ENCODE measurements at regions not wholly inside any gene's neighbourhood (a gene's known extent, or its start where the extent isn't known, plus 50 kb on each side); places are given as distances from the start of the nearest gene placed in this dataset.

DNA sequence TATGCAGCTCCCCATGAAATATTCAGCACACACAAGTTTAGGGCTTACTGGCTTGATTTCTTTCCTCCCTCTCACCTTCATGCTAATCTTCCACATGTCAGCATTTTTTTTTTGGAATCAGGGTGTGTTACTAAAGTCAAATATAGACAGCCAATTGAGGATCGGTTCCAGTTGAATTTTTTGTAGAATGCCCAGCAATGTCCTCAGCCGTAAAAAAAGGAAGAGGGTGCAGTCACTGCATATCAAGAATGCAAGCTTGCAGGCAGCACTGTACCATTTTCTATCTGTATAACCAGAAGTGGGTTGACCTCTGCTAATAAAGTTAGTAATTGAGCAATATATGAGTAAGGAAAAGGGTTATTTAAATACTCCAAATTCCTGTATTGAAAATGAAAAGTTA lies 51.4 kb upstream of the CHMP2B start:
- DNase-seq, result no peak

DNA sequence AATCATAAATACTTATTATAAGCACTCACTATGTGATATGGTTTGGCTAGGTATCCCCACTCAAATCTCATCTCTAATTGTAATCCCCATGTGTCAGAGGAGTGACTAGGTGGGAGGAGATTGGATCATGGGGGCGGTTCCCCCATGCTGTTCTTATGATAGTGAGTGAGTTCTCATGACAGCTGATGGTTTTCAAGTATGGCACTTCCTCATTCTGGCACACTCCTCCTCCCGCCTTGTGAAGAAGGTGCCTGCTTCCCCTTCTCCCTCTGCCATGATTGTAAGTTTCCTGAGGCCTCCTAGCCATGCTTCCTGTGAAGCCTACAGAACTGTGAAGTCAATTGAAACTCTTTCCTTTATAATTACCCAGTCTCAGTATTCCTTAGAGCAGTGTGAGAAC lies 53.3 kb upstream of the CHMP2B start:
- no peak for DNase-seq

GRCh38 chr3:87173071-87173470 lies 54.0 kb upstream of the CHMP2B start:
- no peak for DNase-seq

- DNase-seq, result peak in 1 of 2 donors; percentile 50
Observed at GRCh38 chr3:87167628-87168456, 59.3 kb upstream of the CHMP2B start.

DNA sequence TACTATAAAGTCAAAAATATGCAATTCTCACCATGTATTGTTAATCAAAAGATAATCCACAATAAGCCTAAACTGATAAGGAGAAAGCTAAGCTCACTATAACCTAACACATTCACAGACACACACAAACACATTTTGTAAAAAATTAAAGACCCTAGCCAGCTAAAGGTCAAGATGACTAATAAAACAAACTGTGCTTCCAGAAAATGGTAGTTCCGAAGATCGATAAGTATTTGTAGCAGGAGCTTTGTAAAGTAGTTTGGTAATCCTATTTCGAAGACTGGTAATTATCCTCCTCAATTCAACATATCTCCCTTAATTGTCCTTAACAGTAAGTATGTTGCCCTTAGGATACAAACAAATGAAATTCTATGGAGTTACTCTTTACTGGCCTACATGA lies 62.9 kb upstream of the CHMP2B start:
- DNase-seq, result no peak

DNA sequence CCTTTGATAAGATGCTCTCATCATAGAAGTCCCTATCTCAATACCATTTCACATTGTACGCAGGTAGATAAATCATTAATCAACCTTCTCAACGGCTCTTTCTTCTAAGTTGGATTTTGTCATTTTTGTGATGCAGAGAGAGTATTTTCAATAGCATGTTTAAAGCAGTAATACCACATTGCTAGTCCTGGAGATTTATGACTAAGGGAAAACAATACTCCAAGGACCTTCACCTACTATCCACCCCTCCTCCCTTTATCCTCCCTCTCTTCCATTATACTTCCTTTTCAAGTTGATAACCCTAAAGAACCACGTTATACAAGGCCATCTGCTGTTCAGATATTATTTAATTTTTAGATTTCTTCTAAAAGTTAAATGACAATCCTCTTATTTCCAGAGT lies 65.3 kb upstream of the CHMP2B start:
- DNase-seq, result no peak

GRCh38 chr3:87161417-87161816 lies 65.7 kb upstream of the CHMP2B start:
- DNase-seq, result no peak

DNA sequence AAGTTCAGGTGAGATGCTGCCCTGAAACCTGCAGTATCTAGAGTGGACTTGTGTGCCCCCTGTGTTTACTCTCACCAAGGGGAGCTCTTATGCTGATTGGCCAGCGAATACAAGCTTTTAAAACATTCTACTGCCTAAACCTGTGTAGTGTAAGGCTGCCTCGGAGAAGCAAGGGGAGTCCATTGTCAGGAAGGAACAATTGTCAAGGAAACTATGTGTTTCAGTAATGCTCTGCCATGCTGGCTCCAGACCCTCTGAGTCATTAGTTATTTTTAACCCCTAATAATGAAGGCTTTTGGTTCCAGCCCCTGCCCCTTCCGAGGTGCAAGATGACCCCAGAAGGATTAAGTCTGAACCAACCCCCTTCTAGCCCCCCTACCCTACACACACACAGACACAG lies 66.1 kb upstream of the CHMP2B start:
- DNase-seq, result no peak

DNA sequence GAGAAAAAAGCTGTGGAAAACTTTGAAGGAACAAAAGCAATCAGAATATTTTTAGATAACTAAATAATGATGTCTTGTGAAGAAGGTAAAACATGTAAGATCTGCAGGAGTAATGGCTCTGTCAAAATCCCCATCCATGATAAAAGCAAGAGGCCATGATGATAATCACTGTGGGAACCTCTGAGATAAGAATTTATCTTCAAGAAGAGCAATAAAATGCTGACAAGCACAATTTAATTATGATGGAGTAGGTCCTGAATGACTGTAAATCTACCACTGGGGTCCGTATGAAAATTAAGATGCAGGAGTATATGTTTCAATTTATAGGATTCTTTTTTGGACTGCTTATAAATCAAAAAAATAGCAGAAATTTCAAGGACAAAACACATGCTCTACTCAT lies 68.3 kb upstream of the CHMP2B start:
- DNase-seq, result no peak

GRCh38 chr3:87148020-87148419 lies 79.1 kb upstream of the CHMP2B start:
- DNase-seq, result no peak

- DNase-seq, result no peak
Observed at GRCh38 chr3:87147562-87147961, 79.5 kb upstream of the CHMP2B start.

DNA sequence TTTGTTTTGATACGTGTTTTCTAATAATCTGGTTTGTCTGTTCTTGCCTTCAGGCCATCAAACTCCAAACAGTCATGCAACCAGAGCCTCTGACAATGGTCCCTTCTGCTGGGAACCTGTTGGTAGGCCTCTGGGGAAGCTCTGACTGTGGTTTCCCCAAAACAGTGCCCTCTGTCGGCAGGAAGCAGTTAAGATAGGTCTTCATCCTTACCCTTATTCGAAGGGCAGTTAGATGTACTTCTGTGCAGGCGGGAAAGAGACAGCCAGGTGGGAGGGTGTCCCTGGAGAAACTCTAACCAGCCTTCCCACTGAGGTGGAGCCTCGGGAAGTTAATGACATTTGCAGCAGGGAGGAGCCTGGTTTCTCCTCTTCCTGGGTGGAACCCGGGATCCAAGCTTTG lies 81.6 kb upstream of the CHMP2B start:
- DNase-seq, result no peak

- DNase-seq, result no peak
Observed at GRCh38 chr3:87136066-87136596, 91.0 kb upstream of the CHMP2B start.

DNA sequence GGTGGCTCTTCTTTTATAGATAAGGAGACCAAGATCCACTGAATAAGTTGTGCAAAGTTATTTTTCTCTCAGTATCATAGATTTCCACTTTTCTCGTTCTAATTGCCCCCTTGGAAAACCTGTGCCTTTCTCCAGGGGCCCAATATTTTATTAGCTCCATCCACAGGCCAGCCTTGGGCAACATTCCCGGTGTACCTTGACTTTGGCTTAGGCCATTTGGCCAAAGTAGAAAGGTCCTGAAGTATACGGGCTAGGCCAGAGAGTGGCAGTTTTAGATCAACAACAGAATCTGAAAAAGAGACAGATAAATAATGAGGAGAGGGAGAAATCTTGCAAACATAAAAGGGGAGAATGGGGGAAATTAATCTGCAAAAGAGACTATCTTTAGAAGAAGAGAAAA lies 91.7 kb upstream of the CHMP2B start:
- DNase-seq, result no peak

- no peak for DNase-seq
Observed at GRCh38 chr3:87132801-87133200, 94.3 kb upstream of the CHMP2B start.

DNA sequence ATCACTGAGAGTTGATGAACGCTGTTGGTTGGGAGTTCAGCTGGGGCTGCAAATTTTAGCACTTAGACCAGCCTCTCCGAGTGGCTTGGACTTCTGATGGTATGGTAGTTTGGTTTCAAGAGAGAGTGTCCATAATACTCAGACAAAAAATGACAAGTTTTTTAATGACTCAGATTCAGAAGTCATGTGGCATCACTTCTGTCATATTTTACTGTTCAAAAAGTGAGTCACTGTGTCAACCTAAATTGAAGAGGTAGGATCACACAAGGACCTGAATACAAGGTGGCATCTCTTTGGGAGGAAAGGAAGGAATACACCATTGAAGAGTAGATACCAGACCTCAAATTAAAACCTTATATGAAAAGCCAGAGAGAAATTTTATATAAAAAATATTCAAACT lies 99.1 kb upstream of the CHMP2B start:
- DNase-seq, result no peak

- DNase-seq, result no peak
Observed at GRCh38 chr3:87127281-87127680, 99.8 kb upstream of the CHMP2B start.

DNA sequence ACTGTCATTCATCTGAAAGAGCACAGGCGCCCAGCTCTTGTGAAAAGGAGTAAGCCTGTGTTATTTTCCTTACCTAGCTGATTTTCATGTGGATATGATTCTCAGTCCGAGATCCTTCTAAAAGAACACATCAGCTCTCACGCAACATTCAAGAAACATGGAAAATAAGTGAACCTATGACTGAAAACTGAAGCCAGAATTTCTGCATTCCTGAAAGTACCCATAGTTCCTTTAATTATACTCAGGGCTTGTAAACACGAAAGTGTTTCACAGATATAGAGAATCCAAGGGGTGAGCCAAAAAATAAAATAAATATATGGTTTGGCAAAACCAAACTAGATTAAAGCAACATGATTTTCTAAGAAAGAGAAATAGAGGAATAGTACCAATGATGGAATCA lies 100.8 kb upstream of the CHMP2B start:
- no peak for DNase-seq

- DNase-seq, result no peak
Observed at GRCh38 chr3:87125116-87125515, 102.0 kb upstream of the CHMP2B start.

- DNase-seq, result no peak
Observed at GRCh38 chr3:87122766-87123165, 104.3 kb upstream of the CHMP2B start.

GRCh38 chr3:87121856-87122255 lies 105.3 kb upstream of the CHMP2B start:
- DNase-seq, result no peak

GRCh38 chr3:87120881-87121280 lies 106.2 kb upstream of the CHMP2B start:
- DNase-seq, result no peak

- no peak for DNase-seq
Observed at GRCh38 chr3:87120236-87120635, 106.9 kb upstream of the CHMP2B start.

GRCh38 chr3:87109465-87109864 lies 117.6 kb upstream of the CHMP2B start:
- DNase-seq, result no peak
